GM12873 (cell line): ENCODE measurements at regions not wholly inside any gene's neighbourhood (a gene's known extent, or its start where the extent isn't known, plus 50 kb on each side); places are given as distances from the start of the nearest gene placed in this dataset.

ENCODE experiments used
- CTCF ChIP-seq: IDR thresholded peaks from 2 replicates; pipeline ENCODE4 v1.5.1; 2012; ENCODE audit warnings: low read depth, mild to moderate bottlenecking, moderate library complexity, low read length, control low read depth; ENCODE audit not compliant: insufficient read depth; ENCODE audit errors: missing control alignments

DNA sequence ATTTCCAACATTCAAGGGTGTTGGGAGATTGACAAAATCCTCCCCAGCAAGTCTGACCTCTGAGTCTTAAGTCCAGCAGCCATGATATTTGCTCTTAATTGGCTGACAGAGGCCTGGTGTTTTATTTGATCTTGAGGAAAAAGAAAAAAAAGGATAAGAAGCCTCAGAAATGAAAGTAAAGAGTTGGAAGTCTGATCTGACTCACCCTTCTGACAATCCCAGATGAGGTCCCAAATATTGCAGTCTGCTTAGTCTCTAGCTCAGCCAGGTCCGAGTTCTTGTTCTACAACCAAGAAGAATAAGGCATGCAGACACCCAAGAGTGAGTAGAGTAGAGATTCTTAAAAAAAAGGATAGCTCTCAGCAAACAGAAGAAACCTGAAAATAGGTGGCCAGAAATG lies 632.5 kb upstream of the ST8SIA4 start:
- no peak for TF ChIP-seq CTCF

GRCh38 chr5:101534491-101535110 lies 631.5 kb upstream of the ST8SIA4 start:
- no peak for TF ChIP-seq CTCF

DNA sequence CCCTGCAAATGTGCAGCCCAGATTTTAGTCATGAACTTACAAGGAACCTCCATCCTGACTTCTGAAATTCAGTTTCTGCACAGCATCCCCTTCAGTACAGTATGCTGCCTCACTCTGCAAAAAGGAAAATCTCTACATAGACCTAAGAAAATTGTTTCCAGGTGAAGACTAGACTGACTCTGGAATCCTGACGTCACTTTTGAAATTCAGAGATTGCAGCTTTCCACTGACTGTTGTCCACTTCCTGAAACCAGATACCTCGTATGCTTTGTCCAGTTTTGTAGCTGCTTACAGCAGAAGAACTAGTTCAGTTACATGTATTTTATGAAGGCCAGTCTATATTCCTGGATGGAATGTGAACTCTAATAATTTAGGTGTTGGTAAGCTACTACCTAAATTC lies 629.3 kb upstream of the ST8SIA4 start:
- no peak for TF ChIP-seq CTCF

GRCh38 chr5:101531026-101531425 lies 627.9 kb upstream of the ST8SIA4 start:
- no peak for TF ChIP-seq CTCF

GRCh38 chr5:101520417-101520816 lies 617.3 kb upstream of the ST8SIA4 start:
- TF ChIP-seq CTCF = no peak

GRCh38 chr5:101517795-101518194 lies 614.7 kb upstream of the ST8SIA4 start:
- no peak for TF ChIP-seq CTCF

DNA sequence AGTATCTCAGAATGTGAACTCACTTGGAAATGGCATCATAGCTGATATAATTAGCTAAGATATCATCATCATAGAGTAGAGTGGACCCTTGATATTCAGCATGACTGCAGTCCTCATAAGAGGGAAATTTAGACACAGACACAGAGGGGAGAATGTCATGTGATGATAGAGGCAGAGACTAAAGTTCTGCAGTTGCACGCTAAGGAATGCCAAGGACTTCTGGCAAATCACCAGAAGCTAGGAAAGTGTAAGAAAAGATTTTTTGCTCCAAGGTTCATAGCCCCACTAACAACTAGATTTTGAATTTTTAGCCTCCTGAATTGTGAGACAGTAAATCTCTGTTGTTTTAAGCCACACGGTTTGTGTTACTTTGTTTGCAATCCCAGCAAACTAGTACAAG lies 612.6 kb upstream of the ST8SIA4 start:
- no peak for TF ChIP-seq CTCF
